NCI-H446 treated with DMSO at 0.1 percent for 48 hours (cell line): ENCODE measurements at regions not wholly inside any gene's neighbourhood (a gene's known extent, or its start where the extent isn't known, plus 50 kb on each side); places are given as distances from the start of the nearest gene placed in this dataset.

Experiments
- DNase-seq: peaks from one replicate; lab custom pipeline; 2025; lab: John Stamatoyannopoulos, UW

GRCh38 chr1:244196571-244197285, 145.6 kb downstream of the ZBTB18 start:
- no peak for DNase-seq

DNA sequence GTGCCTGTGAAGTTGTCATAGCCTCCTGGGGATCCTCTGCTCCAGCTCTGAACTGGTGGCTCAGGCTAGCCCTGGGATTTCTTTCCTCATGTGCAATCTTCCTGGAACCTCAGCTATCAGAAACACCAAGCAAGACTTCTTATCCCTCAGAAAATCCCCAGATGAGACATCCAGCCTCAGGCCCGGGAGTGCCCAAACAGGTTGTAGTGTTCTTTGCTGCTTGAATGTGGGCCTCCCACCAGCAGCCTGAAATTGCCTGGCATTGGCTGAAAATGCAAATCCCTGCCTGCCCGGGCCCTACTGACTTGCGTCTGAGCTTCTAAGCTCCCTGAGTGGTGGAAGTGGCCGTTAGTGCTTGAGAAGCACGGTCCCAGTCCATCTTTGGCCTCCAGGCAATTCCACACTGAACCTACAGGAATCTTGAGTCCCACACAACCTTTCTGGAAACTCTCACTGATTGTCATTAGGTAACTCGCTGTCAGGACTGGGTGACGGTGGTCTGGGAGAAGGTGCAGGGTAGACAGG, 146.8 kb downstream of the ZBTB18 start:
- DNase-seq: no peak

GRCh38 chr1:244199902-244200301, 148.8 kb downstream of the ZBTB18 start:
- no peak for DNase-seq

DNA sequence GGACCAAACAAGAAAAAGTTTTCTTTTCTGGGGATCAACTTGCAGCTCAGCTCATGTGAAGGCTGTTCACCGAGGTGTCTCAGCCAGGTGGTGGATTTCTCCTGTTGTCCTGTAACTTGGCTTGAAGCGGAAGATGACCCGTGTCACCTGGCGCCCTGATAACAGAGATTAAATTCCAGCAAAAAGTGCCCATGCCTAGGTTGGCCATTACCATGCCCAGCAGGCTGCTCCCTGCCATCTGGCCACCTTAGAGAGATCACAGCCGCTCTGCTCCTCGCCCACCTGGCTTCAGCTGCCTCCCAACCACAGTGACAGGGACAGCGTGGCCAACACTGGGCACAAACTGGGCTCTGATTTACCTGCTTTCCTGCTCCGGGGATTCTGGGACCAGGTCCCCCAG, 149.5 kb downstream of the ZBTB18 start:
- DNase-seq: no peak

GRCh38 chr1:244201750-244202149, 150.7 kb downstream of the ZBTB18 start:
- DNase-seq: no peak

GRCh38 chr1:244204004-244204403, 152.9 kb downstream of the ZBTB18 start:
- no peak for DNase-seq

DNA sequence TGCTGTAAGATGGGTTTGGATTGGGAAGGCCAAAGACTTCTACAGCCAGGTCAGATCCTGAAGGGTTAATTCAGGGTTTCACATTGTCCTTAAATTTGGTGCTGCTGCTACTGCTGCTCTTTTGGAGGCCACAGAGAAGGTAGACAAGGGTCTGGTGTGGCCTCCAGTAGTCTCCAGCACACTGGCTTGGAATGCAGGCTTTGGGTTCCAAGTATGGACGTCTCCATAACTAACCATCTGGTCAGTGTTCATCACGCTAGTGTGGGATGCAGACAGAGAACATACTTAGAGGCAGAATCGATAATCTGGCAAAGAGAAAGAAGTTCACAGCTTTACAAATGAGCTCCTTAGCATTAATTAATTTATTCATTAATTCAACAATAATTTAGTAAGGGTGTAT, 154.1 kb downstream of the ZBTB18 start:
- no peak for DNase-seq

- no peak for DNase-seq
Measured at GRCh38 chr1:244205906-244206305, 154.8 kb downstream of the ZBTB18 start.

GRCh38 chr1:244207042-244207934, 156.2 kb downstream of the ZBTB18 start:
- peak; percentile 18 for DNase-seq

- DNase-seq: no peak
Measured at GRCh38 chr1:244207935-244208244, 156.8 kb downstream of the ZBTB18 start.

- peak; percentile 27 for DNase-seq
Measured at GRCh38 chr1:244209955-244210354, 158.9 kb downstream of the ZBTB18 start.

GRCh38 chr1:244210884-244211558, 159.9 kb downstream of the ZBTB18 start:
- no peak for DNase-seq

DNA sequence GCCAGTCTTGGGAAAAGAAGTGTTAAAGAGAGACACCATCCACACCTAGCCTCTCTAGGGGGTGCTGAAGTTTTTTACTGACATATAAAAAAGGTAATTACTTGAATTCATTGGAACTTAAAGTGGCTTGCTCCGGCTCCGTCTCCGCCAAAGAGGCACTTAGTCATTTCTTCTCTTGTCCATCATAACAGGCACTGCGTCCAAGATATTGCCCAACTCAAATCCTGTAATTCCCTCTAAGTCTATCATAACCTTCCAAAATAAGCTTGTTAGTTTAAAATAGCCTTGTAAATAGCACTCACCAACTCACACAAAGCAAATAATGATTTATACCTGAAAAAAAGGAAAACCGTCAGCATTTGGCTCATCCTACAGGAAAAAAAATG, 160.5 kb downstream of the ZBTB18 start:
- peak; percentile 43 for DNase-seq

DNA sequence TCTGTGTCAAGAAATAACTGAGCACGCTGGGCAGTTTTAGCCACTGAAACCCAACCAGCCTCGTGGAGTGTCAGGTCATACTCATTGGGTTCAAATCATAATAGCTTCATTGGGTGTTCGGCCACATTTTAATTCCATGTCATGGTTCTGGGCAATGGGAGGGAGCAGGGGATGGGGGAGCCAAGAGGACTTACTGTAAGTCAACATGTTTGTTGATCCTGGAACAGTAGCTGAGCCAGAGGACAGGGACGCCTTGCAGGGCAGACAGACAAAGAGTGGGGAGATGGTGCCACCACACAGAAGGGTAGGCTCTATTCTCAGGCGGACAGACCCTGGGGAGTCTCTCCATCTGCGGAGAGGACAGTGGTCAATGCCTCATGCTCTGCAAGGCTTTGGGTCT, 161.1 kb downstream of the ZBTB18 start:
- peak; percentile 77 for DNase-seq

DNA sequence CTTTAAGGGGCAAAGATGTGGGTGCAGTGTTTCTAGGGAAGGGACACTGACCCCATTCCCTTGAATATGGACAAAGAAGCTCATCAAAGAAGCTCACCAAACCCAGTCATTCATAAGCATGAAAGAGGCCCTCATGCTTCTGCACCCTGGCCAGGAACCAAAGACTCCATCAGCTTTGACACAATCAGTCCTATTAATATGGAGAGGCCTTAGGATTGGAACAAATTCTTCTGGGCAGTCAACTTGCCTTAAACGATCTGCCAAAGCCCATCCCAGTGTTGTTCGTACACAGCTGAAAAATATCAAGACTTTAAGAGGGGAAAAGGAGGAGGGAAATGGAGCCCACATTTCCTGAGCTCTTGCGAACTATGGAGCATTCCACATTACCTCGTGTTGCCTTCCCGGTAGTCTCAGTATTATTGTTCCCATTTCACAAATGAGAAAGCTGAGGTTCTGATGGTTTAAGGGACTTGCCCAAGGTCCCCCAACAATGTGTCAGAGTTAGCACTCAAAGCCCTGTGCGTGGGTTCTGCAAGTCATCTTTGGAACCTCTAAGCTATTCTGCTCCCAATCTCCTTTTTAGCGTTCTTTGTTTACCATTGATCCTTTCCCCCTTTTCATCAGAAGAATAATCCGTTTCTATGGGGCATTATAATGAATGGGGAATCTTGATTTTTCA, 161.9 kb downstream of the ZBTB18 start:
- peak; percentile 78 for DNase-seq

DNA sequence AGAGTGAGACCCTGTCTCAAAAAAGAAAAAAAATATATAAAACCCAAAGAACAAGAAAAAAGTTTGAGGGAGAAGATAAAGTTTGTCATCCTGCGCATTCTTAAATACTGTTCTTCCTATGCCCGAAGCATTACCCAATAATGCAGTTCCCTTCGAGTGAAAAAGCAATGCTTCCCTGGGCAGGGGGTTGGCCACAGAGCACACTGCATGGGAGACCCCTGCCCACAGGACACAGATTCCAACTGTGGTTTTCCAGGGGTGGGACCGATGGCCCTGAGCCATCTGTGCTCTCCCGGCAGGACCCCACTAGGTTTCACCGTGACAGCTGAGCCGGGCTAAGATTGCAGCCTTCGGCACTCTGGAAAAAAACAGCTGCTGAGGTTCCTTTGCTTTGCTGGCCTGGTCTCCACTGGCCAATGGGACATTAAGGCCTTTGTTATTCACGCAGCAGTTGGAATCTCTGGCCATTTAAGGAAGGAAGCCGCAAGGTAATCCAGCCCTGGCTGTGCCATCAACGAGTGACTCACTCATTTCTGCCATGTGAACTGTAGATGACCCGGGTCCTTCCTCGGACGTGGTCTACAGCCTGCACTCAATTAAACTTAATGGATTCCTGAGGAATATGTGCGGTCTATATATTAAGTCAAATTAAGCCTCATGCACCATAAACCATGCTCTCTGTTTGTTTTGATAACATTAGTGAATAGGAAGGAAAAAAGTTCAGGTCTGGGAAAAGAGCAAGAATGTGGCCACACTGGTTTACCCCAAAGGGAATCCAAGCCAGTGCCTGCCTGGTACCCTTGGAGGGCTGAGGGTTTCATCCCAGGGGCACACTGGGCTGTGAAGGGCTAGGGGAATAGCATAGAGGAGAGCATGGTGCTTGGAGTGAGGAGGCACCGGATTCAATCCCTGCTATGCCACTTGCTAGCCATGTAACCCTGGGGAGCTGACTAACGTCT, 163.2 kb downstream of the ZBTB18 start:
- no peak for DNase-seq

DNA sequence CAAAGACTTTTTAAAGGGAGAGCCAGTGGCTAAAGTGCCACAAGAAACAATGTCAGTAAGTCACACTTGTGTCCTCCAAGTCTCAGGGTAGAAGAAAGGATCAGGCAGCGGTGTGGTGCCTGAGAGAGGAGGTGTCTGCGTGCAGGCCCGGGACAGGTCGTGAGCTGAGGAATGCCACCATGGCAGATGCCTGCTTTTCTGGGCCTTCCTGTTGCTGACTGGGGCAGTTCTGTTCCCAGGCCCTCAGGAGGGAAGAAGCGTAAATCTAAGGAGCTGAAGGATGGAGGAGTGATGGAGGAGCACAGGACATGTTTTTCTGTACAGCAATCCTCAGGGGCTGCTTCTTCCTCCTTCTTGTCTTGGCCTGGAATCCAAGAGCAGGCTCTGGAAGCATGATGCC, 165.8 kb downstream of the ZBTB18 start:
- no peak for DNase-seq

DNA sequence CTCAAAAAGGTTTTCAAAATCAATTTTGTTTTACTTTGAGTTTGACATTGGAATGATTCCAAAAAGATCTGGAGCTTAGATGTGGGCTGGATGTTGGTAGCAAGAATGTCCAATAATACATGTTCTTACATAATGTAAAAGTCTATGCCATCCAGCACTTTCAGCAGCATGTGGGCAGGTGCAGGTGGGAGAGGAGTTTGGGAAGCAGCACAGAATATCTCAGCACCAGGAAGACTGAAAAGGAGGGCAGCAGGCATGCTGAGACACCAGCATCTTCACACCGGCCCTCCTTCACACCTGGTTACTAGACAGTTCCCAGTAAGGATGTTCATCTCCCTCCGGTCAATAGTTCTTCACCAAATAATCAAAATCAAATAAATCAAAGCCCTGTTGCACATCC, 166.6 kb downstream of the ZBTB18 start:
- no peak for DNase-seq

DNA sequence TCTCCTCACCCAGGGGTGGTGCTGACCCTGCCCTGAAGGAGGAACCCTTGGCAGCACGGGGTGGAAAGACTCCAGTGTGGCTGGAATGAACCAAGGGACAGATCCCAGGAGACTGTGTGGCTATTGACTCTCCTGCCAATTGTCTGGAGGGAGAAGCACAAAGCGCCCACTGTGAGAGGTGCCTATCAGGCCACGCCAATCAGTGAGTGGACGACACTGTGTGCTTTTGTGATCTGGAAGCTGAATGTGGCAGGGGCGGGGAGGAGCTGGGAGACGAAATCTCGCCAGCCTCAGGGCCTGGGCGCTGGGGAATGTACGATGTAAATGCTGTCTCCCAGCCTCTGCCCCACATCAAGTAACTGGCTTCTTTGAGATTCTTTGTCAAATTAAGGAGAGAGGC, 167.1 kb downstream of the ZBTB18 start:
- no peak for DNase-seq

- no peak for DNase-seq
Measured at GRCh38 chr1:244219149-244219548, 168.1 kb downstream of the ZBTB18 start.

DNA sequence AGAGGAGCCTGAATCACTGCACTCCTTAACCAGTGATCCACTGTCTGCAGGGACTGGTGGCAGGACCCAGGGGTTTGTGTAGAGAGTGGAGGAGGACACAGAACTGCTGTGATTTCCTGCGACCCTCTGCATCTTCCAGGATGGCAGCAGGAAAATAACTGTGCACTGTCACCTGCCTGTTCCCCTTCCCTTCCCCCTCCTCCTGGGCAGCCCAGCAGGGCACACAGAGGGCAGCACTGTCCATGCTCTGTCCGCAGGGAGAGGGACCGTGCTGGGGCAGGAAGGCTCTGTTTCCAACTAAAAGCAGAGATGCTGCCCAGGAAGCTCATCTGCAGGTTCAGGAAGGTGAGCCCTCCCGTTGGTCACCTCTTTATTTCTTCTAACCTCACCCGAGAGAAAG, 168.7 kb downstream of the ZBTB18 start:
- DNase-seq: no peak
